ENCODE measurements at regions not wholly inside any gene's neighbourhood (a gene's known extent, or its start where the extent isn't known, plus 50 kb on each side); places are given as distances from the start of the nearest gene placed in this dataset.
"Not testable (repeated sequence)": the region's sequence is repeated elsewhere in the genome, so short reads cannot be mapped to it uniquely, and the experiment has no call there.

GRCh38 chr5:162769019-162769418 is 668.4 kb upstream of the CCNG1 start:
- Histone ChIP-seq H3K4me3 (ENCODE audit: low read depth, low read length) (no peak overlapping the region), H3K27ac (ENCODE audit: low read depth, low read length) (no peak overlapping the region), H3K9ac (ENCODE audit: low read depth, low read length) (no peak overlapping the region), H3K9me3 (ENCODE audit: control insufficient read depth, insufficient read depth, low read length) (no peaks in the 10 kb centered on the region), H3K27me3 (ENCODE audit: control insufficient read depth, insufficient read depth, low read length) (no peaks in the 10 kb centered on the region), H3K4me1 (ENCODE audit: control insufficient read depth, insufficient read depth, low read length) (no peaks in the 10 kb centered on the region), H3K36me3 (ENCODE audit: control insufficient read depth, insufficient read depth, low read length) (no peaks in the 10 kb centered on the region)

- no peak overlapping the region for H3K9ac ChIP-seq (ENCODE audit: low read depth, low read length)
- H3K4me3 ChIP-seq (ENCODE audit: low read depth, low read length) = no peak overlapping the region
- H3K9me3 ChIP-seq (ENCODE audit: control insufficient read depth, insufficient read depth, low read length) = no peaks in the 10 kb centered on the region
- no peaks in the 10 kb centered on the region for H3K36me3 ChIP-seq (ENCODE audit: control insufficient read depth, insufficient read depth, low read length)
- H3K27ac ChIP-seq (ENCODE audit: low read depth, low read length) = no peak overlapping the region
- no peaks in the 10 kb centered on the region for H3K27me3 ChIP-seq (ENCODE audit: control insufficient read depth, insufficient read depth, low read length)
- no peaks in the 10 kb centered on the region for H3K4me1 ChIP-seq (ENCODE audit: control insufficient read depth, insufficient read depth, low read length)
Observed at GRCh38 chr5:162785673-162786072, 651.7 kb upstream of the CCNG1 start.

GRCh38 chr5:162786234-162786633 is 651.2 kb upstream of the CCNG1 start:
- no peak overlapping the region for H3K27ac ChIP-seq (ENCODE audit: low read depth, low read length)
- no peak overlapping the region for H3K4me3 ChIP-seq (ENCODE audit: low read depth, low read length)
- H3K9me3 ChIP-seq (ENCODE audit: control insufficient read depth, insufficient read depth, low read length) = no peaks in the 10 kb centered on the region
- no peak overlapping the region for H3K9ac ChIP-seq (ENCODE audit: low read depth, low read length)
- H3K36me3 ChIP-seq (ENCODE audit: control insufficient read depth, insufficient read depth, low read length) = no peaks in the 10 kb centered on the region
- H3K27me3 ChIP-seq (ENCODE audit: control insufficient read depth, insufficient read depth, low read length) = no peaks in the 10 kb centered on the region
- no peaks in the 10 kb centered on the region for H3K4me1 ChIP-seq (ENCODE audit: control insufficient read depth, insufficient read depth, low read length)

GRCh38 chr5:162796507-162796906 is 640.9 kb upstream of the CCNG1 start:
- Histone ChIP-seq H3K4me1 (ENCODE audit: control insufficient read depth, insufficient read depth, low read length) (no peaks in the 10 kb centered on the region), H3K4me3 (ENCODE audit: low read depth, low read length) (no peak overlapping the region), H3K9ac (ENCODE audit: low read depth, low read length) (no peak overlapping the region), H3K27me3 (ENCODE audit: control insufficient read depth, insufficient read depth, low read length) (no peaks in the 10 kb centered on the region), H3K27ac (ENCODE audit: low read depth, low read length) (no peak overlapping the region), H3K36me3 (ENCODE audit: control insufficient read depth, insufficient read depth, low read length) (no peaks in the 10 kb centered on the region), H3K9me3 (ENCODE audit: control insufficient read depth, insufficient read depth, low read length) (no peaks in the 10 kb centered on the region)

- H3K9ac ChIP-seq (ENCODE audit: low read depth, low read length) = no peak overlapping the region
- no peak overlapping the region for H3K4me3 ChIP-seq (ENCODE audit: low read depth, low read length)
- H3K9me3 ChIP-seq (ENCODE audit: control insufficient read depth, insufficient read depth, low read length) = no peaks in the 10 kb centered on the region
- no peak overlapping the region for H3K27ac ChIP-seq (ENCODE audit: low read depth, low read length)
- peaks cover 4% of the 10 kb centered on the region; the same call in 1 of the 2 replicates for H3K4me1 ChIP-seq (ENCODE audit: control insufficient read depth, insufficient read depth, low read length)
- H3K36me3 ChIP-seq (ENCODE audit: control insufficient read depth, insufficient read depth, low read length) = no peaks in the 10 kb centered on the region
- no peaks in the 10 kb centered on the region for H3K27me3 ChIP-seq (ENCODE audit: control insufficient read depth, insufficient read depth, low read length)
Observed at GRCh38 chr5:162800301-162800700, 637.1 kb upstream of the CCNG1 start.

- no peaks in the 10 kb centered on the region for H3K36me3 ChIP-seq (ENCODE audit: control insufficient read depth, insufficient read depth, low read length)
- H3K4me1 ChIP-seq (ENCODE audit: control insufficient read depth, insufficient read depth, low read length) = peaks cover 4% of the 10 kb centered on the region; the same call in 1 of the 2 replicates
- H3K9me3 ChIP-seq (ENCODE audit: control insufficient read depth, insufficient read depth, low read length) = no peaks in the 10 kb centered on the region
- no peaks in the 10 kb centered on the region for H3K27me3 ChIP-seq (ENCODE audit: control insufficient read depth, insufficient read depth, low read length)
- no peak overlapping the region for H3K4me3 ChIP-seq (ENCODE audit: low read depth, low read length)
- H3K9ac ChIP-seq (ENCODE audit: low read depth, low read length) = no peak overlapping the region
- H3K27ac ChIP-seq (ENCODE audit: low read depth, low read length) = no peak overlapping the region
Observed at GRCh38 chr5:162801235-162801634, 636.2 kb upstream of the CCNG1 start.

- Histone ChIP-seq H3K36me3 (ENCODE audit: control insufficient read depth, insufficient read depth, low read length) (no peaks in the 10 kb centered on the region), H3K27ac (ENCODE audit: low read depth, low read length) (no peak overlapping the region), H3K4me1 (ENCODE audit: control insufficient read depth, insufficient read depth, low read length) (peaks cover 4% of the 10 kb centered on the region), H3K27me3 (ENCODE audit: control insufficient read depth, insufficient read depth, low read length) (no peaks in the 10 kb centered on the region), H3K9ac (ENCODE audit: low read depth, low read length) (no peak overlapping the region), H3K4me3 (ENCODE audit: low read depth, low read length) (no peak overlapping the region), H3K9me3 (ENCODE audit: control insufficient read depth, insufficient read depth, low read length) (no peaks in the 10 kb centered on the region)
Observed at GRCh38 chr5:162806195-162806594, 631.2 kb upstream of the CCNG1 start.

GRCh38 chr5:162811071-162811470 is 626.3 kb upstream of the CCNG1 start:
- H3K36me3 ChIP-seq (ENCODE audit: control insufficient read depth, insufficient read depth, low read length) = no peaks in the 10 kb centered on the region
- H3K4me1 ChIP-seq (ENCODE audit: control insufficient read depth, insufficient read depth, low read length) = no peaks in the 10 kb centered on the region; the same call in 1 of the 2 replicates
- no peaks in the 10 kb centered on the region for H3K27me3 ChIP-seq (ENCODE audit: control insufficient read depth, insufficient read depth, low read length)
- H3K9ac ChIP-seq (ENCODE audit: low read depth, low read length) = no peak overlapping the region
- H3K27ac ChIP-seq (ENCODE audit: low read depth, low read length) = no peak overlapping the region
- no peaks in the 10 kb centered on the region for H3K9me3 ChIP-seq (ENCODE audit: control insufficient read depth, insufficient read depth, low read length)
- H3K4me3 ChIP-seq (ENCODE audit: low read depth, low read length) = no peak overlapping the region

GRCh38 chr5:162816816-162817215 is 620.6 kb upstream of the CCNG1 start:
- Histone ChIP-seq H3K27me3 (ENCODE audit: control insufficient read depth, insufficient read depth, low read length) (no peaks in the 10 kb centered on the region), H3K27ac (ENCODE audit: low read depth, low read length) (no peak overlapping the region), H3K4me1 (ENCODE audit: control insufficient read depth, insufficient read depth, low read length) (no peaks in the 10 kb centered on the region), H3K4me3 (ENCODE audit: low read depth, low read length) (no peak overlapping the region), H3K9ac (ENCODE audit: low read depth, low read length) (no peak overlapping the region), H3K36me3 (ENCODE audit: control insufficient read depth, insufficient read depth, low read length) (no peaks in the 10 kb centered on the region), H3K9me3 (ENCODE audit: control insufficient read depth, insufficient read depth, low read length) (no peaks in the 10 kb centered on the region)

- no peaks in the 10 kb centered on the region for H3K27me3 ChIP-seq (ENCODE audit: control insufficient read depth, insufficient read depth, low read length)
- no peaks in the 10 kb centered on the region for H3K9me3 ChIP-seq (ENCODE audit: control insufficient read depth, insufficient read depth, low read length)
- no peaks in the 10 kb centered on the region for H3K36me3 ChIP-seq (ENCODE audit: control insufficient read depth, insufficient read depth, low read length)
- H3K27ac ChIP-seq (ENCODE audit: low read depth, low read length) = no peak overlapping the region
- no peak overlapping the region for H3K4me3 ChIP-seq (ENCODE audit: low read depth, low read length)
- H3K4me1 ChIP-seq (ENCODE audit: control insufficient read depth, insufficient read depth, low read length) = no peaks in the 10 kb centered on the region
- no peak overlapping the region for H3K9ac ChIP-seq (ENCODE audit: low read depth, low read length)
Observed at GRCh38 chr5:162817364-162817763, 620.0 kb upstream of the CCNG1 start.

GRCh38 chr5:162821664-162822063 is 615.7 kb upstream of the CCNG1 start:
- not testable (repeated sequence) for H3K27me3 ChIP-seq (ENCODE audit: control insufficient read depth, insufficient read depth, low read length); H3K4me1 ChIP-seq (ENCODE audit: control insufficient read depth, insufficient read depth, low read length); H3K9me3 ChIP-seq (ENCODE audit: control insufficient read depth, insufficient read depth, low read length); H3K9ac ChIP-seq (ENCODE audit: low read depth, low read length); H3K36me3 ChIP-seq (ENCODE audit: control insufficient read depth, insufficient read depth, low read length); H3K4me3 ChIP-seq (ENCODE audit: low read depth, low read length); H3K27ac ChIP-seq (ENCODE audit: low read depth, low read length)

GRCh38 chr5:162824360-162824759 is 613.0 kb upstream of the CCNG1 start:
- Histone ChIP-seq H3K9ac (ENCODE audit: low read depth, low read length) (no peak overlapping the region), H3K4me3 (ENCODE audit: low read depth, low read length) (no peak overlapping the region), H3K36me3 (ENCODE audit: control insufficient read depth, insufficient read depth, low read length) (no peaks in the 10 kb centered on the region), H3K9me3 (ENCODE audit: control insufficient read depth, insufficient read depth, low read length) (no peaks in the 10 kb centered on the region), H3K27me3 (ENCODE audit: control insufficient read depth, insufficient read depth, low read length) (no peaks in the 10 kb centered on the region), H3K27ac (ENCODE audit: low read depth, low read length) (no peak overlapping the region), H3K4me1 (ENCODE audit: control insufficient read depth, insufficient read depth, low read length) (no peaks in the 10 kb centered on the region)

All from HUES48 (cell line).